ENCODE measurements at regions not wholly inside any gene's neighbourhood (a gene's known extent, or its start where the extent isn't known, plus 50 kb on each side); places are given as distances from the start of the nearest gene placed in this dataset.
"Not testable (repeated sequence)": the region's sequence is repeated elsewhere in the genome, so short reads cannot be mapped to it uniquely, and the experiment has no call there.

DNA sequence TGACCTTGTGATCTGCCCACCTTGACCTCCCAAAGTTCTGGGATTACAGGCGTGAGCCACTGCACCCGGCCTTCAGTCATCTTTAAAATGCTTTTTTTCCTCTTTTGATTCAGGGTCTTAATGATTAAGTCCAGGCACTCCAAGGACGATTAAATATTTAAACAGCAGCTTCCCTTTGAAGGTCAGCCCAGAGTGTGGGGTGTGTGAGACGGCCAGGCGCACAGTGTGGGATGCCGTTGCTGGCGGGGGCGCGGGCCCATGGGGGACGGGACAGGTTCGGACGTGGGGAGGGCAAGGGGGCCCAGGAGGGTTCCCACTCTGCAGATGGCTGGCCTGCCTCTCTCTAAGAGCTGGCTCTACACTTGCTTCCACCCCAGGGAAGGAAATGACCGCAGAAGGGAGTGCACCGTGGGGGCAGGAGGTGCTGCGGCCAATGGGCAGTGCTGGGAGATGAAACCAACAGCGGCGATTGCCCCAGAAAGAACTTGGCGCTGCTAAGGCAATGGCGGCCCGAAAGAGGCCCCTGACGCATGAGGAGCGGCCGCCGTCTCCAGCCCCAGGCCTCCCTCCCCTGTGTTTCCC, 4445.7 kb upstream of the TPTE start:
- TF ChIP-seq, protein P1, sequence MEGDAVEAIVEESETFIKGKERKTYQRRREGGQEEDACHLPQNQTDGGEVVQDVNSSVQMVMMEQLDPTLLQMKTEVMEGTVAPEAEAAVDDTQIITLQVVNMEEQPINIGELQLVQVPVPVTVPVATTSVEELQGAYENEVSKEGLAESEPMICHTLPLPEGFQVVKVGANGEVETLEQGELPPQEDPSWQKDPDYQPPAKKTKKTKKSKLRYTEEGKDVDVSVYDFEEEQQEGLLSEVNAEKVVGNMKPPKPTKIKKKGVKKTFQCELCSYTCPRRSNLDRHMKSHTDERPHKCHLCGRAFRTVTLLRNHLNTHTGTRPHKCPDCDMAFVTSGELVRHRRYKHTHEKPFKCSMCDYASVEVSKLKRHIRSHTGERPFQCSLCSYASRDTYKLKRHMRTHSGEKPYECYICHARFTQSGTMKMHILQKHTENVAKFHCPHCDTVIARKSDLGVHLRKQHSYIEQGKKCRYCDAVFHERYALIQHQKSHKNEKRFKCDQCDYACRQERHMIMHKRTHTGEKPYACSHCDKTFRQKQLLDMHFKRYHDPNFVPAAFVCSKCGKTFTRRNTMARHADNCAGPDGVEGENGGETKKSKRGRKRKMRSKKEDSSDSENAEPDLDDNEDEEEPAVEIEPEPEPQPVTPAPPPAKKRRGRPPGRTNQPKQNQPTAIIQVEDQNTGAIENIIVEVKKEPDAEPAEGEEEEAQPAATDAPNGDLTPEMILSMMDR (IDR thresholded peaks at IDR 0.05) = not testable (repeated sequence)
- TF ChIP-seq POLR2AphosphoS5 (IDR thresholded peaks at IDR 0.05); EP300 (IDR thresholded peaks at IDR 0.05); POLR2A (IDR thresholded peaks at IDR 0.05; ENCODE audit: low read depth): not testable (repeated sequence)

Data from esophagus muscularis mucosa (tissue), 4 donors.